GM23248 (cell line): ENCODE measurements at regions not wholly inside any gene's neighbourhood (a gene's known extent, or its start where the extent isn't known, plus 50 kb on each side); places are given as distances from the start of the nearest gene placed in this dataset.

Experiments used
- DNase-seq: peaks from one replicate; pipeline ENCODE4 v3.0.0-alpha.2; 2015
- H2AFZ ChIP-seq: fragments of 200-600 bp; sonication (generic); 2 replicates; pipeline ENCODE4 v1.6.1; 2016; ENCODE audit warnings: antibody characterized with exemption
- H3F3A ChIP-seq: fragments of 200-600 bp; sonication (generic); 2 replicates; pipeline ENCODE4 v1.6.1; 2016; ENCODE audit warnings: mild to moderate bottlenecking, antibody characterized with exemption, mixed run types; ENCODE audit not compliant: insufficient read depth
- H3K27ac ChIP-seq: fragments of 200-600 bp; sonication (generic); 2 replicates; pipeline ENCODE4 v1.5.1; 2016; ENCODE audit warnings: mild to moderate bottlenecking
- H3K27me3 ChIP-seq: fragments of 200-600 bp; sonication (generic); replicated peaks from 2 replicates; pipeline ENCODE4 v1.6.1; 2016; ENCODE audit warnings: mild to moderate bottlenecking; ENCODE audit not compliant: insufficient read depth
- H3K36me3 ChIP-seq: fragments of 200-600 bp; sonication (generic); 2 replicates; pipeline ENCODE4 v1.6.1; 2016; ENCODE audit warnings: low read depth, mild to moderate bottlenecking
- H3K4me1 ChIP-seq: fragments of 200-600 bp; sonication (generic); 2 replicates; pipeline ENCODE4 v1.6.1; 2016; ENCODE audit warnings: mild to moderate bottlenecking; ENCODE audit not compliant: insufficient read depth
- H3K4me2 ChIP-seq: fragments of 200-600 bp; sonication (generic); one replicate; pipeline ENCODE4 v1.6.1; 2016; ENCODE audit warnings: mild to moderate bottlenecking; ENCODE audit not compliant: unreplicated experiment
- H3K4me3 ChIP-seq: fragments of 200-600 bp; sonication (generic); 2 replicates; pipeline ENCODE4 v1.5.1; 2016; ENCODE audit warnings: mild to moderate bottlenecking
- H3K79me2 ChIP-seq: fragments of 200-600 bp; sonication (generic); 2 replicates; pipeline ENCODE4 v1.6.1; 2016; ENCODE audit warnings: mild to moderate bottlenecking; ENCODE audit not compliant: insufficient read depth
- H3K9ac ChIP-seq: fragments of 200-600 bp; sonication (generic); 2 replicates; pipeline ENCODE4 v1.6.1; 2016; ENCODE audit warnings: mild to moderate bottlenecking
- H3K9me2 ChIP-seq: fragments of 200-600 bp; sonication (generic); 2 replicates; pipeline ENCODE4 v1.6.1; 2016; ENCODE audit warnings: mixed run types, mild to moderate bottlenecking, moderate library complexity; ENCODE audit not compliant: insufficient read depth
- H3K9me3 ChIP-seq: fragments of 200-600 bp; sonication (generic); one replicate; pipeline ENCODE4 v1.6.1; 2017; ENCODE audit warnings: low read depth
- H4K20me1 ChIP-seq: fragments of 200-600 bp; sonication (generic); 2 replicates; pipeline ENCODE4 v1.6.0; 2016; ENCODE audit not compliant: insufficient read depth
- EZH2 ChIP-seq: fragments of 200-600 bp; sonication (generic); IDR thresholded peaks from 2 replicates; pipeline ENCODE4 v1.6.1; 2018; ENCODE audit warnings: antibody characterized with exemption, mild to moderate bottlenecking; ENCODE audit not compliant: insufficient read depth, poor library complexity, severe bottlenecking
- EZH2phosphoT487 ChIP-seq: fragments of 200-600 bp; sonication (generic); IDR thresholded peaks from 2 replicates; pipeline ENCODE4 v1.6.1; 2018; ENCODE audit warnings: antibody characterized with exemption, moderate library complexity, mild to moderate bottlenecking, low read depth; ENCODE audit not compliant: insufficient read depth
- WGBS, 2 experiments: methylation state at CpG; one replicate each; pipeline ENCODE4 v1.1.6; 2015 to 2017; ENCODE audit warnings: low lambda C conversion rate in 2 of 2, low coverage in 1 of 2; ENCODE audit errors: missing lambda C conversion rate in 2 of 2; 5-methylcytosine and 5-hydroxymethylcytosine counted together
- in situ Hi-C: fragments of 300-500 bp; cut with MboI; formaldehyde crosslinking; loops from 2 replicates; pipeline ENCODE4 v1.15.0; 2020

DNA sequence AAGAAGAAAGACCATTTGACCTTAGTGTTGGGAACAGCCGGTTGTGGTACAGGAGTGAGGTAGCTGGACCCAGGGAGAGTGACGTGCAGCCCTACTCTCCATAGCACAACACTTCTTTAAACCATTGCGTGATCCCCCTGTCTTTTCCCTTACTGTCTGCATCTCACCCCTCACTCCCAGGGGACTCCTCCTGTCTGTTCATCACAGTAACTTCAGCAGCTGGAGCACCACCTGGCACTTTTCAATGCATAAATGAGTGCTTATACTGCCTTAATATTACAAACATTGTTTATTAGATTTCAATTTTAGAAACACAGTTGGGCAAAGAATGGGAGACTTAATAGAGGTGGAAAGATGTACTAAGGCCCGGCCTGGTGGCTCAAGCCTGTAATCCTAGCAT is 285.5 kb downstream of the UQCRFS1 start:
- H3K9me3 ChIP-seq = no peaks in the 10 kb centered on the region
- H3K4me2 ChIP-seq = no peak overlapping the region
- DNase-seq = no peak
- H3K9me2 ChIP-seq = no peaks in the 10 kb centered on the region
- no peak overlapping the region for H2AFZ ChIP-seq
- 57 to 58% methylated on average over 4 of the region's 4 CpGs for WGBS, 2 experiments
- no peak for TF ChIP-seq EZH2
- no peak for TF ChIP-seq EZH2phosphoT487
- no peak overlapping the region for H3K4me3 ChIP-seq
- H3K4me1 ChIP-seq = peaks cover 12% of the 10 kb centered on the region
- H3K9ac ChIP-seq = no peak overlapping the region
- H3F3A ChIP-seq = 0 out of 2 replicates have a peak, but pooled peaks cover 8% of the 10 kb centered on the region
- in situ Hi-C loops = no loop called here
- H3K27ac ChIP-seq = no peak overlapping the region
- no peaks in the 10 kb centered on the region for H4K20me1 ChIP-seq
- no peaks in the 10 kb centered on the region for H3K27me3 ChIP-seq
- no peaks in the 10 kb centered on the region for H3K79me2 ChIP-seq
- no peaks in the 10 kb centered on the region for H3K36me3 ChIP-seq

DNA sequence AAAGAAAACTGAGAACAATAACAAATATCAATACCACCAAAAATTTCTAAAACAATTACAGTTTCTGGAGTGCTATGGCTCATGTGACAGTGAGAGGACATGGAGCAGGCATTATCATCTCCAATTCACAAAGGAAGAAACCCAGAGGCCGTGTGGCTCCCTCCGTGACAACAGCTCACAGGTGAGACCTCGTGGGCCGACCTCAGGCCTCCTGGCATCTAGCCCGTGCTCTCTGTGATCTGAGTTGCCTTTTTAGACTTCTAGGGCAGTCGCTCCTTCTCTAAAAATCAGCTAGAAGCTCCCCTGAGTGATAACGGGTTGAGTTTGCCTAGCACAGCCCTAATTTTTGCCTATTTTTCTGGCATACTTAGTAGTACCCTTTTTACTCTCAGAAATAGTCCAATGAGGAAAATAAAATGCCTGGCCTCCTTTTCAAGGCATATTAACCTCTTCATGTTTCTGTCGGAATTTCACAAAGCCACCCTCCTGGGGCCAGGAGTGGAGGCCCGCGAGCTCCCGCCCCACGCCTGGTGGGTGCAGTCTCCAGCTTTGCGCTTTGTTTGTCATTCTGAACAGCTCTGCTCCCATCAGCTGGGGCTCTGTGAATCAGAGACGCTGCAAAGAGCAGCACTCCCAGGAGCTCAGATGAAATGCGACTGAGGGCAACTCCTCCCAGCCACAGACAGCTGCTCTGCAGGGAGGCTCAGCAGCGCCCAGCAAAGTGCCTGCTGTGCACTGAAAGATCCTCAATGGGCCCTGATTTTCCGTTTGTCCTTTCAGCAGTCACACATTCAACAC is 292.5 kb downstream of the UQCRFS1 start:
- H2AFZ ChIP-seq = no peak overlapping the region
- TF ChIP-seq EZH2 (no peak), EZH2phosphoT487 (no peak)
- no peak overlapping the region for H3K9ac ChIP-seq
- no peaks in the 10 kb centered on the region for H3K9me2 ChIP-seq
- H3K4me1 ChIP-seq = no peaks in the 10 kb centered on the region
- in situ Hi-C loops = no loop called here
- H3K36me3 ChIP-seq = no peaks in the 10 kb centered on the region
- no peak overlapping the region for H3K27ac ChIP-seq
- H3K4me3 ChIP-seq = no peak overlapping the region
- peak; percentile 6 for DNase-seq
- H3K4me2 ChIP-seq = no peak overlapping the region
- H3K9me3 ChIP-seq = no peaks in the 10 kb centered on the region
- 55% methylated on average over 17 of the region's 17 CpGs for WGBS, 2 experiments
- no peaks in the 10 kb centered on the region for H3F3A ChIP-seq
- no peaks in the 10 kb centered on the region for H4K20me1 ChIP-seq
- no peaks in the 10 kb centered on the region; the same call in 1 of the 2 replicates for H3K27me3 ChIP-seq
- no peaks in the 10 kb centered on the region for H3K79me2 ChIP-seq

DNA sequence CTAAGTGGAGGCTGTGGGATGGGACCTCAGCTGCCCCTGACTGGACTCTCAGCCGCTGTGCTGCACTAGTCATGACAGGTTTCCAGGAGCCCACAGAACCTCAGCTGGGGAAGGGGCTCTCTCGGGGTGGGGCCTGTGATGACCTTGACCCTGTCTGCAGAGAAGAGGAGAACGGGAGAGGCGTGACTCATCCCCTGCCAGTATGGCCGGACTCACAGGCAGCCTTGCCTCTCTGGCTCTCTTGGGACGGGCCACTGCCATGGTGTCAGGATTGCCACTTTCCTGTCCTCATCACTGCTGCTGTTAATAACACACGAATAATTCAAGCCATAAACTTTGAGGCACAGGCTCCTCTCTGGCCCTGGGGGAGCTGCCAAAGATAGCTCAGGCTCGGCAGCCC is 295.3 kb downstream of the UQCRFS1 start:
- TF ChIP-seq EZH2 (no peak), EZH2phosphoT487 (no peak)
- Histone ChIP-seq H3K36me3 (no peaks in the 10 kb centered on the region), H4K20me1 (no peaks in the 10 kb centered on the region), H3K9me2 (no peaks in the 10 kb centered on the region), H3F3A (no peaks in the 10 kb centered on the region), H3K4me2 (no peak overlapping the region), H3K9me3 (no peaks in the 10 kb centered on the region), H3K4me3 (no peak overlapping the region), H3K9ac (no peak overlapping the region), H2AFZ (no peak overlapping the region), H3K27me3 (peaks cover 4% of the 10 kb centered on the region), H3K4me1 (no peaks in the 10 kb centered on the region), H3K79me2 (no peaks in the 10 kb centered on the region), H3K27ac (no peak overlapping the region)
- DNase-seq = no peak
- in situ Hi-C loops = no loop called here
- WGBS, 2 experiments = 24 to 36% methylated on average over 5 to 8 of the region's 8 CpGs

DNA sequence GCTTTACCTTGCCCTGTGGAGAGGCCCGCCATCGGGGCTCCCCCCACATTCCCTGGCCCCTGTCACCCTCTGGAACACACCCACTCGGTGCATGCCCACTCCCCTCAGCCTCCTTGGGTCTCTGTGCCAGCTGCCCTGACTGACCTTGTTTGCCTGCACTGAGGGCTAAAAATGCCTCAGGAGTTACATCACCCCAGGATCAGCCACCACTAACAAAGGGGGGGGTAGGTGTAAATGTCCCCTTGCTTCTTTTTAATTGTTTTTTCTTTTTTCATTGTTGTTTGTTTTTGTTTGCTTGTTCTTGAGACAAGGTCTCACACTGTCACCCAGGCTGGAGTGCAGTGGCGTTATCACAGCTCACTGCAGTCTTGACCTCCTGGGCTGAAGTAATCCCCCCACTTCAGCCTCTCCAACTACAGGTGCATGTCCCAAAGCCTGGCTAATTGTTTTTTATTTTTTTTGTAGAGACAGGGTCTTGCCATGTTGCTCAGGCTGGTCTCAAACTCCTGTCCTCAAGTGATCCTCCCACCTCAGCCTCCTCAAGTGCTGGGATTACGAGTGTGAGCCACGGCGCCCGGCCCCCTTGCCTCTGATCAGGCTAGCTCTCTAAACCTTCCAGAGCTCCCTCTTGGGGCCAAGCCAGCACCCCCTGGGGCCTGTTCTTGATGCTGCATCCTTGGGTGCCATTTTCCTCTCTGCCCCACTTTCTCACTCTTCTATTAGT is 297.1 kb downstream of the UQCRFS1 start:
- Histone ChIP-seq H4K20me1 (no peaks in the 10 kb centered on the region), H3K79me2 (no peaks in the 10 kb centered on the region), H2AFZ (no peak overlapping the region), H3K4me1 (no peaks in the 10 kb centered on the region), H3K27me3 (peaks cover 9% of the 10 kb centered on the region), H3K9me3 (no peaks in the 10 kb centered on the region), H3K36me3 (no peaks in the 10 kb centered on the region), H3F3A (no peaks in the 10 kb centered on the region), H3K9me2 (no peaks in the 10 kb centered on the region), H3K4me3 (no peak overlapping the region), H3K4me2 (no peak overlapping the region), H3K9ac (no peak overlapping the region), H3K27ac (no peak overlapping the region)
- 67 to 68% methylated on average over 8 of the region's 8 CpGs for WGBS, 2 experiments
- in situ Hi-C loops = no loop called here
- DNase-seq = no peak
- TF ChIP-seq EZH2 (no peak), EZH2phosphoT487 (no peak)
